Hepatocyte (in vitro differentiated cells): ENCODE measurements at regions not wholly inside any gene's neighbourhood (a gene's known extent, or its start where the extent isn't known, plus 50 kb on each side); places are given as distances from the start of the nearest gene placed in this dataset.

Source experiments
- EZH2 ChIP-seq: fragments of 200-600 bp; sonication (generic); IDR thresholded peaks from 2 replicates; pipeline ENCODE4 v1.6.1; 2016; ENCODE audit warnings: antibody characterized with exemption, mild to moderate bottlenecking, borderline replicate concordance
- TF ChIP-seq, protein P1 (sequence below): fragments of 200-600 bp; sonication (generic); IDR thresholded peaks from 2 replicates; pipeline ENCODE4 v1.5.1; 2016; ENCODE audit warnings: antibody characterized with exemption, mild to moderate bottlenecking; ENCODE audit not compliant: poor library complexity

DNA sequence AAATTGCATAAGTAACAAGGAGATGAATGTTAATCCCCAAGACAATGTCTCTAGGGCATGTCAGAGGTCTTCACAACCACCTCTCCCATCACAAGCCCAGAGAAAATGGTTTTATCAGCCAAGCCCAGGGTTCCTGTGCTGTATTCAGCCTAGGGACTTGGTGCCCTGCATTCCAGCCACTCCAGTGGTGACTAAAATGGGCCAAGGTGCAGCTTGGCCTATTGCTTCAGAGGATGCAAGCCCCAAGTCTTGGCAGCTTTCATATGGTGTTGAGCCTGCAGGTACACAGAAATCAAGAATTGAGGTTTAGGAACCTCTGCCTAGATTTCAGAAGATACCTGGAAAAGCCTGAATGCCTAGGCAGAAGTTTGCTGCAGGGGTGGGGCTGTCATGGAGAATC is 1118.6 kb downstream of the PLA2G4A start:
- TF ChIP-seq, protein P1, sequence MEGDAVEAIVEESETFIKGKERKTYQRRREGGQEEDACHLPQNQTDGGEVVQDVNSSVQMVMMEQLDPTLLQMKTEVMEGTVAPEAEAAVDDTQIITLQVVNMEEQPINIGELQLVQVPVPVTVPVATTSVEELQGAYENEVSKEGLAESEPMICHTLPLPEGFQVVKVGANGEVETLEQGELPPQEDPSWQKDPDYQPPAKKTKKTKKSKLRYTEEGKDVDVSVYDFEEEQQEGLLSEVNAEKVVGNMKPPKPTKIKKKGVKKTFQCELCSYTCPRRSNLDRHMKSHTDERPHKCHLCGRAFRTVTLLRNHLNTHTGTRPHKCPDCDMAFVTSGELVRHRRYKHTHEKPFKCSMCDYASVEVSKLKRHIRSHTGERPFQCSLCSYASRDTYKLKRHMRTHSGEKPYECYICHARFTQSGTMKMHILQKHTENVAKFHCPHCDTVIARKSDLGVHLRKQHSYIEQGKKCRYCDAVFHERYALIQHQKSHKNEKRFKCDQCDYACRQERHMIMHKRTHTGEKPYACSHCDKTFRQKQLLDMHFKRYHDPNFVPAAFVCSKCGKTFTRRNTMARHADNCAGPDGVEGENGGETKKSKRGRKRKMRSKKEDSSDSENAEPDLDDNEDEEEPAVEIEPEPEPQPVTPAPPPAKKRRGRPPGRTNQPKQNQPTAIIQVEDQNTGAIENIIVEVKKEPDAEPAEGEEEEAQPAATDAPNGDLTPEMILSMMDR = no peak
- no peak for TF ChIP-seq EZH2
